ENCODE measurements at regions not wholly inside any gene's neighbourhood (a gene's known extent, or its start where the extent isn't known, plus 50 kb on each side); places are given as distances from the start of the nearest gene placed in this dataset.

- H3K9me3 Mint-ChIP-seq (ENCODE audit: unreplicated experiment): no peaks in the 10 kb centered on the region
- H3K4me3 Mint-ChIP-seq (ENCODE audit: unreplicated experiment): no peak overlapping the region
- no peaks in the 10 kb centered on the region for H3K27me3 Mint-ChIP-seq (ENCODE audit: unreplicated experiment)
- no peak for DNase-seq
- H3K4me1 Mint-ChIP-seq (ENCODE audit: low read depth, unreplicated experiment): no peaks in the 10 kb centered on the region
- H3K36me3 Mint-ChIP-seq (ENCODE audit: unreplicated experiment): no peaks in the 10 kb centered on the region
- TF ChIP-seq CTCF (IDR thresholded peaks at IDR 0.05; ENCODE audit: partially characterized antibody, unreplicated experiment): no peak
- no peak overlapping the region for H3K27ac Mint-ChIP-seq (ENCODE audit: unreplicated experiment)
Measured at GRCh38 chr21:16811970-16812369, 700.9 kb upstream of the CXADR start.

GRCh38 chr21:16815243-16815642 lies 697.6 kb upstream of the CXADR start:
- no peak for DNase-seq
- no peak for TF ChIP-seq CTCF (IDR thresholded peaks at IDR 0.05; ENCODE audit: partially characterized antibody, unreplicated experiment)
- no peak overlapping the region for H3K4me3 Mint-ChIP-seq (ENCODE audit: unreplicated experiment)
- H3K27ac Mint-ChIP-seq (ENCODE audit: unreplicated experiment): no peak overlapping the region
- H3K4me1 Mint-ChIP-seq (ENCODE audit: low read depth, unreplicated experiment): no peaks in the 10 kb centered on the region
- no peaks in the 10 kb centered on the region for H3K27me3 Mint-ChIP-seq (ENCODE audit: unreplicated experiment)
- no peaks in the 10 kb centered on the region for H3K9me3 Mint-ChIP-seq (ENCODE audit: unreplicated experiment)
- no peaks in the 10 kb centered on the region for H3K36me3 Mint-ChIP-seq (ENCODE audit: unreplicated experiment)

GRCh38 chr21:16821588-16821987 lies 691.3 kb upstream of the CXADR start:
- TF ChIP-seq CTCF (IDR thresholded peaks at IDR 0.05; ENCODE audit: partially characterized antibody, unreplicated experiment): no peak
- Mint-ChIP-seq H3K27ac (ENCODE audit: unreplicated experiment) (no peak overlapping the region), H3K4me3 (ENCODE audit: unreplicated experiment) (no peak overlapping the region), H3K4me1 (ENCODE audit: low read depth, unreplicated experiment) (no peaks in the 10 kb centered on the region), H3K36me3 (ENCODE audit: unreplicated experiment) (no peaks in the 10 kb centered on the region), H3K27me3 (ENCODE audit: unreplicated experiment) (no peaks in the 10 kb centered on the region), H3K9me3 (ENCODE audit: unreplicated experiment) (no peaks in the 10 kb centered on the region)
- DNase-seq: no peak

GRCh38 chr21:16829532-16829931 lies 683.3 kb upstream of the CXADR start:
- DNase-seq: no peak
- H3K36me3 Mint-ChIP-seq (ENCODE audit: unreplicated experiment): no peaks in the 10 kb centered on the region
- H3K27me3 Mint-ChIP-seq (ENCODE audit: unreplicated experiment): peaks cover 3% of the 10 kb centered on the region
- TF ChIP-seq CTCF (IDR thresholded peaks at IDR 0.05; ENCODE audit: partially characterized antibody, unreplicated experiment): no peak
- H3K9me3 Mint-ChIP-seq (ENCODE audit: unreplicated experiment): no peaks in the 10 kb centered on the region
- no peak overlapping the region for H3K4me3 Mint-ChIP-seq (ENCODE audit: unreplicated experiment)
- H3K27ac Mint-ChIP-seq (ENCODE audit: unreplicated experiment): no peak overlapping the region
- peaks cover 13% of the 10 kb centered on the region for H3K4me1 Mint-ChIP-seq (ENCODE audit: low read depth, unreplicated experiment)

- Mint-ChIP-seq H3K36me3 (ENCODE audit: unreplicated experiment) (no peaks in the 10 kb centered on the region), H3K4me1 (ENCODE audit: low read depth, unreplicated experiment) (peaks cover 16% of the 10 kb centered on the region), H3K27me3 (ENCODE audit: unreplicated experiment) (peaks cover 3% of the 10 kb centered on the region), H3K9me3 (ENCODE audit: unreplicated experiment) (no peaks in the 10 kb centered on the region), H3K27ac (ENCODE audit: unreplicated experiment) (no peak overlapping the region), H3K4me3 (ENCODE audit: unreplicated experiment) (no peak overlapping the region)
- TF ChIP-seq CTCF (IDR thresholded peaks at IDR 0.05; ENCODE audit: partially characterized antibody, unreplicated experiment): no peak
- no peak for DNase-seq
Measured at GRCh38 chr21:16832791-16833190, 680.1 kb upstream of the CXADR start.

Measured in glutamatergic neuron (in vitro differentiated cells).